GM12878 (cell line): ENCODE measurements at regions not wholly inside any gene's neighbourhood (a gene's known extent, or its start where the extent isn't known, plus 50 kb on each side); places are given as distances from the start of the nearest gene placed in this dataset.

Source experiments
- ATF3 ChIP-seq: IDR thresholded peaks from 2 replicates; pipeline ENCODE4 v1.6.1; 2011; ENCODE audit warnings: low read depth, mild to moderate bottlenecking, low read length, moderate library complexity, borderline replicate concordance; ENCODE audit errors: extremely low read depth
- CEBPB ChIP-seq, 2 experiments: fragments of 150-350 bp in 1 of 2; IDR thresholded peaks; 2 replicates each; pipeline ENCODE4 v1.6.1; 2012 to 2014; ENCODE audit warnings: low read depth in 2 of 2, low read length in 2 of 2, borderline replicate concordance in 1 of 2, inconsistent platforms in 1 of 2
- CTCF ChIP-seq, 3 experiments: IDR thresholded peaks in 2 of 3; conservative IDR thresholded peaks in 1 of 3; 2 replicates each; pipeline ENCODE4 v1.5.1; 2011; ENCODE audit warnings: low read depth in 3 of 3, low read length in 3 of 3, mild to moderate bottlenecking in 3 of 3, control low read depth in 2 of 3, moderate library complexity in 2 of 3, inconsistent platforms in 1 of 3, mixed read lengths in 1 of 3; ENCODE audit not compliant: control insufficient read depth in 2 of 3, insufficient read depth in 1 of 3; ENCODE audit errors: extremely low read depth in 1 of 3
- FOXM1 ChIP-seq: IDR thresholded peaks from 2 replicates; pipeline ENCODE4 v1.6.1; 2012; ENCODE audit warnings: low read depth, mild to moderate bottlenecking, inconsistent platforms, low read length, moderate library complexity
- NBN ChIP-seq: fragments of 450-650 bp; IDR thresholded peaks from 2 replicates; pipeline ENCODE4 v1.6.1; 2016
- POLR2A ChIP-seq: IDR thresholded peaks from 2 replicates; pipeline ENCODE4 v1.6.1; 2011; ENCODE audit warnings: low read depth, mild to moderate bottlenecking, low read length
- RAD21 ChIP-seq: IDR thresholded peaks from 2 replicates; pipeline ENCODE4 v1.6.1; 2011; ENCODE audit warnings: mild to moderate bottlenecking, low read depth, low read length, moderate library complexity; ENCODE audit not compliant: insufficient read depth
- RAD51 ChIP-seq: fragments of 450-650 bp; IDR thresholded peaks from 2 replicates; pipeline ENCODE4 v1.6.1; 2016; ENCODE audit warnings: moderate library complexity, mild to moderate bottlenecking, inconsistent platforms
- REST ChIP-seq: IDR thresholded peaks from 2 replicates; pipeline ENCODE4 v1.6.1; 2012; ENCODE audit warnings: mild to moderate bottlenecking, low read depth, low read length
- USF2 ChIP-seq: IDR thresholded peaks from 2 replicates; pipeline ENCODE4 v1.6.1; 2011; ENCODE audit warnings: low read depth, low read length, improper control_type of control experiment, borderline replicate concordance
- WRNIP1 ChIP-seq: IDR thresholded peaks from 2 replicates; pipeline ENCODE4 v1.6.1; 2011; ENCODE audit warnings: low read depth, low read length, improper control_type of control experiment, borderline replicate concordance

GRCh38 chr9:11871852-11872251 lies 821.3 kb upstream of the TYRP1 start:
- TF ChIP-seq POLR2A = no peak
- TF ChIP-seq RAD51 = no peak
- TF ChIP-seq CEBPB (IDR thresholded peaks at IDR 0.05; ENCODE audit: borderline replicate concordance in 1 of 2, low read depth in 2 of 2, low read length in 2 of 2) = no peak
- TF ChIP-seq RAD21 = no peak
- TF ChIP-seq CTCF (IDR thresholded peaks at IDR 0.05 in 2 of 3, conservative IDR thresholded peaks at IDR 0.05 in 1 of 3; ENCODE audit: control insufficient read depth in 2 of 3, extremely low read depth in 1 of 3, insufficient read depth in 1 of 3, low read depth in 3 of 3, low read length in 3 of 3) = no peak
- no peak for TF ChIP-seq FOXM1
- no peak for TF ChIP-seq ATF3
- no peak for TF ChIP-seq WRNIP1
- TF ChIP-seq REST = no peak
- no peak for TF ChIP-seq USF2
- TF ChIP-seq NBN = no peak
